ENCODE measurements at regions not wholly inside any gene's neighbourhood (a gene's known extent, or its start where the extent isn't known, plus 50 kb on each side); places are given as distances from the start of the nearest gene placed in this dataset.

DNA sequence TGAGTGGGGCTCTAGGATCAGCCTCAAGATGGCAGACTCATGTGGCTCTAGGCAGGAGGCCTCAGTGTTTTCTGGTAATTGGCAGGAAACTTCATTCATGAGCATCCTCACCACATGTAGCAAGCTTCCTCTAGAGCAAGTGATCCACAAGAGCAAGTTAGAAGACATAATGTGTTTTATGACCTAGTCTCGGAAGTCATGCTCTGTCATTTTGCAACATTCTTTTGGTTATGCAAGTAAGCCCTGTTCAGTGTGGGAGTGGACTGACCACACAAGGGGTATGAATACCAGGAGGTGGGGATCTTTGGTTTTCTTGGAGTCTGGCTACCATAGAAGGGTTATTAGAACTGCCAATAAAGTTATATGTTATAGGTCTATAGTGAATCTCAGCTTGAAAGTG is 66.8 kb upstream of the STK39 start:
- Histone ChIP-seq H2AFZ (ENCODE audit: insufficient read depth, low read depth, low read length, poor library complexity, severe bottlenecking) (no peak overlapping the region), H3K36me3 (replicated peaks in 1 of 2; ENCODE audit: control insufficient read depth in 1 of 2, insufficient read depth in 2 of 2, low read length in 2 of 2) (no peaks in the 10 kb centered on the region), H3K4me1 (ENCODE audit: control insufficient read depth in 1 of 2, insufficient read depth in 2 of 2, low read length in 2 of 2) (no peaks in the 10 kb centered on the region), H3K9ac (ENCODE audit: insufficient read depth, low read length, poor library complexity, severe bottlenecking) (no peak overlapping the region), H3K4me3 (replicated peaks in 1 of 3; ENCODE audit: low read depth in 2 of 3, low read length in 3 of 3) (no peak overlapping the region), H3K4me2 (replicated peaks; ENCODE audit: extremely low read depth, low read length, poor library complexity, severe bottlenecking) (no peak overlapping the region), H3K27ac (ENCODE audit: low read depth in 1 of 2, low read length in 2 of 2) (no peak overlapping the region), H3K9me3 (replicated peaks in 1 of 2; ENCODE audit: control insufficient read depth in 1 of 2, insufficient read depth in 1 of 2, low read length in 2 of 2) (peaks cover 0 to 3% of the 10 kb centered on the region in 2 donors), H3K27me3 (ENCODE audit: control insufficient read depth in 2 of 2, insufficient read depth in 2 of 2, low read length in 2 of 2) (no peaks in the 10 kb centered on the region), H3K79me2 (ENCODE audit: insufficient read depth, low read length) (no peaks in the 10 kb centered on the region), H4K20me1 (ENCODE audit: insufficient read depth, low read length) (no peaks in the 10 kb centered on the region)
- no CpG with 5 or more reads among the region's 1 CpG for WGBS (ENCODE audit: insufficient coverage)
- H3K9me3 Mint-ChIP-seq, result peaks cover 0 to 6% (median under 1%) of the 10 kb centered on the region in 7 donors
- no peak overlapping the region for H3K4me3 Mint-ChIP-seq
- intact Hi-C loops (cut with micrococcal nuclease), result no loop called here
- no peaks in the 10 kb centered on the region for H3K4me1 Mint-ChIP-seq
- peaks cover 0 to 2% (median 1%) of the 10 kb centered on the region in 3 donors for H3K27me3 Mint-ChIP-seq (ENCODE audit: low read depth in 3 of 3)
- no peaks in the 10 kb centered on the region for H3K36me3 Mint-ChIP-seq
- no peak overlapping the region for H3K27ac Mint-ChIP-seq
- no peak for DNase-seq
- TF ChIP-seq, protein P1, sequence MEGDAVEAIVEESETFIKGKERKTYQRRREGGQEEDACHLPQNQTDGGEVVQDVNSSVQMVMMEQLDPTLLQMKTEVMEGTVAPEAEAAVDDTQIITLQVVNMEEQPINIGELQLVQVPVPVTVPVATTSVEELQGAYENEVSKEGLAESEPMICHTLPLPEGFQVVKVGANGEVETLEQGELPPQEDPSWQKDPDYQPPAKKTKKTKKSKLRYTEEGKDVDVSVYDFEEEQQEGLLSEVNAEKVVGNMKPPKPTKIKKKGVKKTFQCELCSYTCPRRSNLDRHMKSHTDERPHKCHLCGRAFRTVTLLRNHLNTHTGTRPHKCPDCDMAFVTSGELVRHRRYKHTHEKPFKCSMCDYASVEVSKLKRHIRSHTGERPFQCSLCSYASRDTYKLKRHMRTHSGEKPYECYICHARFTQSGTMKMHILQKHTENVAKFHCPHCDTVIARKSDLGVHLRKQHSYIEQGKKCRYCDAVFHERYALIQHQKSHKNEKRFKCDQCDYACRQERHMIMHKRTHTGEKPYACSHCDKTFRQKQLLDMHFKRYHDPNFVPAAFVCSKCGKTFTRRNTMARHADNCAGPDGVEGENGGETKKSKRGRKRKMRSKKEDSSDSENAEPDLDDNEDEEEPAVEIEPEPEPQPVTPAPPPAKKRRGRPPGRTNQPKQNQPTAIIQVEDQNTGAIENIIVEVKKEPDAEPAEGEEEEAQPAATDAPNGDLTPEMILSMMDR (IDR thresholded peaks at IDR 0.05), result no peak

- H3K27me3 ChIP-seq (ENCODE audit: control insufficient read depth in 2 of 2, insufficient read depth in 2 of 2, low read length in 2 of 2), result no peaks in the 10 kb centered on the region
- no peak overlapping the region for H3K27ac ChIP-seq (ENCODE audit: low read depth in 1 of 2, low read length in 2 of 2)
- H3K36me3 ChIP-seq (replicated peaks in 1 of 2; ENCODE audit: control insufficient read depth in 1 of 2, insufficient read depth in 2 of 2, low read length in 2 of 2), result no peaks in the 10 kb centered on the region
- H3K4me1 Mint-ChIP-seq, result no peaks in the 10 kb centered on the region
- peak overlapping the region in 1 of 7 donors; percentile 55 for H3K27ac Mint-ChIP-seq
- H4K20me1 ChIP-seq (ENCODE audit: insufficient read depth, low read length), result no peaks in the 10 kb centered on the region
- peaks cover 0 to 2% (median 0%) of the 10 kb centered on the region in 3 donors for H3K27me3 Mint-ChIP-seq (ENCODE audit: low read depth in 3 of 3)
- H3K9me3 ChIP-seq (replicated peaks in 1 of 2; ENCODE audit: control insufficient read depth in 1 of 2, insufficient read depth in 1 of 2, low read length in 2 of 2), result peaks cover 0 to 3% of the 10 kb centered on the region in 2 donors
- TF ChIP-seq, protein P1 (IDR thresholded peaks at IDR 0.05), result no peak
- H3K9ac ChIP-seq (ENCODE audit: insufficient read depth, low read length, poor library complexity, severe bottlenecking), result no peak overlapping the region
- no peak overlapping the region for H3K4me3 Mint-ChIP-seq
- H3K79me2 ChIP-seq (ENCODE audit: insufficient read depth, low read length), result no peaks in the 10 kb centered on the region
- WGBS (ENCODE audit: insufficient coverage), result 95% methylated on average over 3 of the region's 4 CpGs
- peaks cover 0 to 6% (median 0%) of the 10 kb centered on the region in 7 donors for H3K9me3 Mint-ChIP-seq
- no peak overlapping the region for H3K4me2 ChIP-seq (replicated peaks; ENCODE audit: extremely low read depth, low read length, poor library complexity, severe bottlenecking)
- no peaks in the 10 kb centered on the region for H3K36me3 Mint-ChIP-seq
- intact Hi-C loops (cut with micrococcal nuclease), result no loop called here
- H3K4me1 ChIP-seq (ENCODE audit: control insufficient read depth in 1 of 2, insufficient read depth in 2 of 2, low read length in 2 of 2), result no peaks in the 10 kb centered on the region
- H3K4me3 ChIP-seq (replicated peaks in 1 of 3; ENCODE audit: low read depth in 2 of 3, low read length in 3 of 3), result no peak overlapping the region
- DNase-seq, result no peak
- H2AFZ ChIP-seq (ENCODE audit: insufficient read depth, low read depth, low read length, poor library complexity, severe bottlenecking), result no peak overlapping the region
These were observed 68.1 kb upstream of the STK39 start for GRCh38 chr2:168315331-168316072.
